HepG2 (cell line): ENCODE measurements at regions not wholly inside any gene's neighbourhood (a gene's known extent, or its start where the extent isn't known, plus 50 kb on each side); places are given as distances from the start of the nearest gene placed in this dataset.

ENCODE experiments used
- ATAC-seq: fragments of 200-7000 bp; cut with Tn5 transposase; 3 replicates; pipeline ENCODE4 v1.9.1; 2020; ENCODE audit warnings: mild to moderate bottlenecking, moderate library complexity
- BruUV-seq: library from RNA; stranded (reverse); fragments of 400-500 nt; replicated peaks from 2 replicates; lab custom pipeline; 2021; lab: Mats Ljungman, UMichigan
- CTCF ChIA-PET: fragments of 300-600 bp; formaldehyde crosslinking; extraction: SDS; loops from one replicate; lab custom pipeline; 2021; ENCODE audit warnings: low total read pairs, inconsistent platforms, low intra/inter-chr PET ratio; lab: Yijun Ruan, JAX
- POLR2A ChIA-PET: fragments of 350-600 bp; sonication (Branson Sonifier 250); formaldehyde crosslinking; loops from one replicate; lab custom pipeline; 2020; ENCODE audit warnings: antibody characterized with exemption, inconsistent platforms; lab: Yijun Ruan, JAX
- DNase-seq: peaks from one replicate; pipeline ENCODE4 v3.0.0-alpha.2; 2015; ENCODE audit warnings: low spot score
- FAIRE-seq: peaks from 3 replicates; lab custom pipeline; 2011; peaks lifted over from hg19 to GRCh38; lab: Jason Lieb, UNC
- H2AFZ ChIP-seq: one replicate; pipeline ENCODE4 v1.6.1; 2011; ENCODE audit warnings: low read length, inconsistent platforms
- H3K27ac ChIP-seq: fragments of 300-600 bp; 3 replicates; pipeline ENCODE4 v1.8.0; 2011; ENCODE audit warnings: mixed run types, mild to moderate bottlenecking, mixed read lengths, low read length, inconsistent platforms; ENCODE audit not compliant: insufficient read depth; ENCODE audit errors: extremely low read length
- H3K27me3 ChIP-seq, 2 experiments: fragments of 200-600 bp in 1 of 2; 2 replicates in 1 of 2; 3 replicates in 1 of 2; pipeline versions ENCODE4 v1.6.0 to v1.8.0; 2011; ENCODE audit warnings: low read length in 2 of 2, mild to moderate bottlenecking in 2 of 2, moderate library complexity in 2 of 2, inconsistent platforms in 1 of 2; ENCODE audit not compliant: insufficient read depth in 2 of 2, control insufficient read depth in 1 of 2
- H3K36me3 ChIP-seq, 2 experiments: fragments of 200-600 bp in 1 of 2; replicated peaks in 1 of 2; 2 replicates in 1 of 2; 3 replicates in 1 of 2; pipeline versions ENCODE4 v1.5.1 to v1.8.0; 2011; ENCODE audit warnings: low read length in 2 of 2, inconsistent platforms in 1 of 2; ENCODE audit not compliant: insufficient read depth in 2 of 2, control insufficient read depth in 1 of 2
- H3K4me1 ChIP-seq: 2 replicates; pipeline ENCODE4 v1.5.1; 2012; ENCODE audit warnings: low read length, inconsistent platforms; ENCODE audit not compliant: insufficient read depth
- H3K4me2 ChIP-seq: 2 replicates; pipeline ENCODE4 v1.6.0; 2011; ENCODE audit warnings: low read depth, low read length, inconsistent platforms
- H3K4me3 ChIP-seq, 3 experiments: fragments of 200-600 bp in 1 of 3; sonication (generic), shearing (Covaris generic) in 1 of 3; replicated peaks in 1 of 3; 2 replicates each; pipeline ENCODE4 v1.5.1; 2011 to 2016; ENCODE audit warnings: low read length in 3 of 3, inconsistent platforms in 2 of 3, low read depth in 2 of 3, mild to moderate bottlenecking in 2 of 3, control low read depth in 1 of 3, mixed read lengths in 1 of 3; ENCODE audit not compliant: insufficient read depth in 1 of 3
- H3K79me2 ChIP-seq: one replicate; pipeline ENCODE4 v1.6.1; 2011; ENCODE audit warnings: low read length, inconsistent platforms; ENCODE audit not compliant: insufficient read depth
- H3K9ac ChIP-seq: 2 replicates; pipeline ENCODE4 v1.6.0; 2011; ENCODE audit warnings: mild to moderate bottlenecking, low read depth, low read length, inconsistent platforms; ENCODE audit not compliant: insufficient read depth
- H3K9me3 ChIP-seq: 2 replicates; pipeline ENCODE4 v1.5.1; 2012; ENCODE audit warnings: mild to moderate bottlenecking, low read length
- H4K20me1 ChIP-seq: 2 replicates; pipeline ENCODE4 v1.6.0; 2011; ENCODE audit warnings: inconsistent platforms, mild to moderate bottlenecking, low read length, moderate library complexity; ENCODE audit not compliant: insufficient read depth
- HDAC6 ChIP-seq: fragments of 200-600 bp; sonication (generic); IDR thresholded peaks from 2 replicates; pipeline ENCODE4 v1.7.0; 2017; ENCODE audit warnings: mild to moderate bottlenecking, antibody characterized with exemption, low read length, low read depth
- IRX3 ChIP-seq: sonication (generic); formaldehyde crosslinking; IDR thresholded peaks from 2 replicates; pipeline ENCODE4 v1.8.1; 2023; ENCODE audit warnings: mild to moderate bottlenecking, low read depth, missing genetic modification reagents, borderline replicate concordance
- NFE2 ChIP-seq: sonication (generic); formaldehyde crosslinking; IDR thresholded peaks from 2 replicates; pipeline ENCODE4 v1.4.0; 2020; ENCODE audit warnings: missing genetic modification reagents
- PAWR ChIP-seq: sonication (generic); formaldehyde crosslinking; IDR thresholded peaks from 2 replicates; pipeline ENCODE4 v1.4.0; 2020; ENCODE audit warnings: missing genetic modification reagents, mild to moderate bottlenecking, borderline replicate concordance
- REL ChIP-seq: sonication (generic); formaldehyde crosslinking; conservative IDR thresholded peaks from 2 replicates; pipeline ENCODE4 v1.8.0; 2022; ENCODE audit warnings: mild to moderate bottlenecking, missing genetic modification reagents, moderate library complexity
- RFX5 ChIP-seq: IDR thresholded peaks from 2 replicates; pipeline ENCODE4 v1.6.1; 2011; ENCODE audit warnings: low read depth, low read length, improper control_type of control experiment
- SETDB1 ChIP-seq: sonication (generic); formaldehyde crosslinking; IDR thresholded peaks from 2 replicates; pipeline ENCODE4 v1.5.1; 2020; ENCODE audit warnings: missing genetic modification reagents, mild to moderate bottlenecking, borderline replicate concordance
- TSC22D2 ChIP-seq: sonication (generic); formaldehyde crosslinking; IDR thresholded peaks from 2 replicates; pipeline ENCODE4 v1.5.1; 2020; ENCODE audit warnings: missing genetic modification reagents, mild to moderate bottlenecking, borderline replicate concordance
- ZC3H13 ChIP-seq: sonication (generic); formaldehyde crosslinking; IDR thresholded peaks from 2 replicates; pipeline ENCODE4 v1.8.1; 2023; ENCODE audit warnings: mild to moderate bottlenecking, missing genetic modification reagents, moderate library complexity
- ZNF17 ChIP-seq: sonication (generic); formaldehyde crosslinking; IDR thresholded peaks from 2 replicates; pipeline ENCODE4 v1.5.0; 2020; ENCODE audit warnings: mild to moderate bottlenecking, missing genetic modification reagents
- WGBS: methylation state at CpG from one replicate; pipeline ENCODE4 v1.1.6; 2017; ENCODE audit warnings: low lambda C conversion rate; 5-methylcytosine and 5-hydroxymethylcytosine counted together
- in situ Hi-C: cut with HindIII; loops from 2 replicates; pipeline ENCODE4 v1.10.0; 2017; ENCODE audit warnings: low pct_unique_long_range_greater_than_20kb; ENCODE audit not compliant: extremely low pct_ligation_motif_present
- intact Hi-C: fragments of 100-400 bp; cut with micrococcal nuclease; formaldehyde crosslinking; loops from one replicate; pipeline ENCODE4 v1.10.0; 2022; ENCODE audit not compliant: unreplicated experiment
- TF ChIP-seq, protein P1 (sequence below): IDR thresholded peaks from 2 replicates; pipeline ENCODE4 v1.4.0; 2020; ENCODE audit warnings: mild to moderate bottlenecking, missing genetic modification reagents
- TF ChIP-seq, protein P2 (sequence below): sonication (generic); formaldehyde crosslinking; IDR thresholded peaks from 2 replicates; pipeline ENCODE4 v1.8.0; 2022; ENCODE audit warnings: mild to moderate bottlenecking, missing genetic modification reagents, moderate library complexity
- TF ChIP-seq, protein P3 (sequence below): sonication (generic); formaldehyde crosslinking; IDR thresholded peaks from 2 replicates; pipeline ENCODE4 v1.5.0; 2020; ENCODE audit warnings: mild to moderate bottlenecking, missing genetic modification reagents

DNA sequence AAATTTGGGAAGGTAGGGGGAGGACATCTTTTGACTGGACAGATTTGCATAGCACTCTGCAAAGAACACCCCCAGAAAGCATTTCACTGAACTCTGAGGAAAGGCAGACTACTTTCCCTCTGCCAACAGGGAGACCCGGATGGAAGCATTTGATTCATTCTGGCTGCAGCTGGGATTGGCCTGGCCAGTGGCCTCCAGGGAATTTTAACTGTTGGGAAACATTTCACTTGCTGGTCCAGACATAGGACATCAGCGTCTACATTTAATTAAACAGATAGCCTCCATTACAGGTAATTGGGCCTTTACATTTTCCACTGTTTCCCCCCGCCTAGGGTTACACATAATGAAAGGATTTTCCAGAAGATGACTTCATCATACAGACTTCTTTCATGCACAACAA lies 92.8 kb downstream of the MARCHF4 start:
- ATAC-seq (no peak), DNase-seq (no peak), FAIRE-seq (no peak)
- in situ Hi-C loops (no loop called here), intact Hi-C loops (no loop called here)
- no peak for TF ChIP-seq ZNF17 (CRISPR knock-in tag)
- TF ChIP-seq TSC22D2 (CRISPR knock-in tag), result no peak
- no peak for TF ChIP-seq RFX5
- TF ChIP-seq, protein P1, sequence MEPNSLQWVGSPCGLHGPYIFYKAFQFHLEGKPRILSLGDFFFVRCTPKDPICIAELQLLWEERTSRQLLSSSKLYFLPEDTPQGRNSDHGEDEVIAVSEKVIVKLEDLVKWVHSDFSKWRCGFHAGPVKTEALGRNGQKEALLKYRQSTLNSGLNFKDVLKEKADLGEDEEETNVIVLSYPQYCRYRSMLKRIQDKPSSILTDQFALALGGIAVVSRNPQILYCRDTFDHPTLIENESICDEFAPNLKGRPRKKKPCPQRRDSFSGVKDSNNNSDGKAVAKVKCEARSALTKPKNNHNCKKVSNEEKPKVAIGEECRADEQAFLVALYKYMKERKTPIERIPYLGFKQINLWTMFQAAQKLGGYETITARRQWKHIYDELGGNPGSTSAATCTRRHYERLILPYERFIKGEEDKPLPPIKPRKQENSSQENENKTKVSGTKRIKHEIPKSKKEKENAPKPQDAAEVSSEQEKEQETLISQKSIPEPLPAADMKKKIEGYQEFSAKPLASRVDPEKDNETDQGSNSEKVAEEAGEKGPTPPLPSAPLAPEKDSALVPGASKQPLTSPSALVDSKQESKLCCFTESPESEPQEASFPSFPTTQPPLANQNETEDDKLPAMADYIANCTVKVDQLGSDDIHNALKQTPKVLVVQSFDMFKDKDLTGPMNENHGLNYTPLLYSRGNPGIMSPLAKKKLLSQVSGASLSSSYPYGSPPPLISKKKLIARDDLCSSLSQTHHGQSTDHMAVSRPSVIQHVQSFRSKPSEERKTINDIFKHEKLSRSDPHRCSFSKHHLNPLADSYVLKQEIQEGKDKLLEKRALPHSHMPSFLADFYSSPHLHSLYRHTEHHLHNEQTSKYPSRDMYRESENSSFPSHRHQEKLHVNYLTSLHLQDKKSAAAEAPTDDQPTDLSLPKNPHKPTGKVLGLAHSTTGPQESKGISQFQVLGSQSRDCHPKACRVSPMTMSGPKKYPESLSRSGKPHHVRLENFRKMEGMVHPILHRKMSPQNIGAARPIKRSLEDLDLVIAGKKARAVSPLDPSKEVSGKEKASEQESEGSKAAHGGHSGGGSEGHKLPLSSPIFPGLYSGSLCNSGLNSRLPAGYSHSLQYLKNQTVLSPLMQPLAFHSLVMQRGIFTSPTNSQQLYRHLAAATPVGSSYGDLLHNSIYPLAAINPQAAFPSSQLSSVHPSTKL (CRISPR knock-in tag), result no peak
- TF ChIP-seq, protein P2, sequence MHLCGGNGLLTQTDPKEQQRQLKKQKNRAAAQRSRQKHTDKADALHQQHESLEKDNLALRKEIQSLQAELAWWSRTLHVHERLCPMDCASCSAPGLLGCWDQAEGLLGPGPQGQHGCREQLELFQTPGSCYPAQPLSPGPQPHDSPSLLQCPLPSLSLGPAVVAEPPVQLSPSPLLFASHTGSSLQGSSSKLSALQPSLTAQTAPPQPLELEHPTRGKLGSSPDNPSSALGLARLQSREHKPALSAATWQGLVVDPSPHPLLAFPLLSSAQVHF (CRISPR knock-in tag), result no peak
- no peak for TF ChIP-seq PAWR (CRISPR knock-in tag)
- TF ChIP-seq NFE2 (CRISPR knock-in tag), result no peak
- TF ChIP-seq IRX3, result no peak
- no peak for TF ChIP-seq ZC3H13 (CRISPR knock-in tag)
- TF ChIP-seq HDAC6, result no peak
- TF ChIP-seq, protein P3, sequence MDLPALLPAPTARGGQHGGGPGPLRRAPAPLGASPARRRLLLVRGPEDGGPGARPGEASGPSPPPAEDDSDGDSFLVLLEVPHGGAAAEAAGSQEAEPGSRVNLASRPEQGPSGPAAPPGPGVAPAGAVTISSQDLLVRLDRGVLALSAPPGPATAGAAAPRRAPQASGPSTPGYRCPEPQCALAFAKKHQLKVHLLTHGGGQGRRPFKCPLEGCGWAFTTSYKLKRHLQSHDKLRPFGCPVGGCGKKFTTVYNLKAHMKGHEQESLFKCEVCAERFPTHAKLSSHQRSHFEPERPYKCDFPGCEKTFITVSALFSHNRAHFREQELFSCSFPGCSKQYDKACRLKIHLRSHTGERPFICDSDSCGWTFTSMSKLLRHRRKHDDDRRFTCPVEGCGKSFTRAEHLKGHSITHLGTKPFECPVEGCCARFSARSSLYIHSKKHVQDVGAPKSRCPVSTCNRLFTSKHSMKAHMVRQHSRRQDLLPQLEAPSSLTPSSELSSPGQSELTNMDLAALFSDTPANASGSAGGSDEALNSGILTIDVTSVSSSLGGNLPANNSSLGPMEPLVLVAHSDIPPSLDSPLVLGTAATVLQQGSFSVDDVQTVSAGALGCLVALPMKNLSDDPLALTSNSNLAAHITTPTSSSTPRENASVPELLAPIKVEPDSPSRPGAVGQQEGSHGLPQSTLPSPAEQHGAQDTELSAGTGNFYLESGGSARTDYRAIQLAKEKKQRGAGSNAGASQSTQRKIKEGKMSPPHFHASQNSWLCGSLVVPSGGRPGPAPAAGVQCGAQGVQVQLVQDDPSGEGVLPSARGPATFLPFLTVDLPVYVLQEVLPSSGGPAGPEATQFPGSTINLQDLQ, result no peak
- TF ChIP-seq REL, result no peak
- no peak for TF ChIP-seq SETDB1 (CRISPR knock-in tag)
- H4K20me1 ChIP-seq, result no peaks in the 10 kb centered on the region
- no peaks in the 10 kb centered on the region for H3K4me1 ChIP-seq
- no peaks in the 10 kb centered on the region for H3K79me2 ChIP-seq
- no peaks in the 10 kb centered on the region for H3K36me3 ChIP-seq
- 13% methylated on average over 3 of the region's 3 CpGs for WGBS
- H3K4me3 ChIP-seq, result no peak overlapping the region
- H3K4me2 ChIP-seq, result no peak overlapping the region
- H3K9ac ChIP-seq, result no peak overlapping the region
- peaks cover 1 to 39% of the 10 kb centered on the region in 2 experiments; a peak in 3 of 5 replicates for H3K27me3 ChIP-seq
- no peaks in the 10 kb centered on the region for H3K9me3 ChIP-seq
- H2AFZ ChIP-seq, result no peak overlapping the region
- BruUV-seq, result no TSS peak
- ChIA-PET CTCF (no interaction called here), POLR2A (no interaction called here)
- no peak overlapping the region for H3K27ac ChIP-seq
